ENCODE measurements at regions not wholly inside any gene's neighbourhood (a gene's known extent, or its start where the extent isn't known, plus 50 kb on each side); places are given as distances from the start of the nearest gene placed in this dataset.
"Not testable (repeated sequence)": the region's sequence is repeated elsewhere in the genome, so short reads cannot be mapped to it uniquely, and the experiment has no call there.

DNA sequence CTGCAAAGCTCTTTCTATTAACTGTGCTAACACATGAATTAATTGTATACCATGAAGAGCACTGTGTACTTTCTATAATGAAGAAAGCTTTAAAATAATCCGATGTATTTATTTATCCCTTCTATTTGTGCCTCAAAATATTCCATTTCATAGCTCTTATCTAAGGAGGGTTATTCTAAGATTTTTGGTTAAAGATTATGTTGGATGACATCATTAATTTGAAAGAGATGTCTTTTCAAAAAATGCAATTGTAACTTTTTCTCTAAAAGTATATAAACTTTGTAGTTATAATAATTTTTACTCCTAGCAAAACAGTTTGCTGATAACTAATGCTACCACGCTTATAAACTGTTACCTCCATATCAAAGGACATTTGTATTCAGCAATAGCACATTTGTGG, 192.4 kb upstream of the HSF2 start:
- no peak for DNase-seq

DNA sequence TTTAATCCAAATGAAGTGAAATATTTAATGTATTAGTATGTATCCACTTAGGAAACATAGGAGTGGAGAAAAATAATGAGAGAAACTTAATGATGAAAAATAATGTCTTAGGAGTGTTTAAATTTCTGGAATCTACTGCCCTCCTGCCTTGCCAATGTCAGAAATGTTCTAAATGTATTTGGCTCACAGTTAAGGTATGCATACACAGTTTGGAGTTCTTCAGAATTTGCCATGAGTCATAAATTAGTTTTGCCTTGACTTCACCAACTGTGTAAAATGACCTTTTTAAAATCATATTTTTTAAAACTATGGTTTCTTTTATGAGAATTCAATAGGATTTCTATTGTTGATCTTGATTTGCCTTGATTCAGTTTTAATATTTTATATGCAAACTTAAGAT, 191.7 kb upstream of the HSF2 start:
- DNase-seq: peak; percentile 63

DNA sequence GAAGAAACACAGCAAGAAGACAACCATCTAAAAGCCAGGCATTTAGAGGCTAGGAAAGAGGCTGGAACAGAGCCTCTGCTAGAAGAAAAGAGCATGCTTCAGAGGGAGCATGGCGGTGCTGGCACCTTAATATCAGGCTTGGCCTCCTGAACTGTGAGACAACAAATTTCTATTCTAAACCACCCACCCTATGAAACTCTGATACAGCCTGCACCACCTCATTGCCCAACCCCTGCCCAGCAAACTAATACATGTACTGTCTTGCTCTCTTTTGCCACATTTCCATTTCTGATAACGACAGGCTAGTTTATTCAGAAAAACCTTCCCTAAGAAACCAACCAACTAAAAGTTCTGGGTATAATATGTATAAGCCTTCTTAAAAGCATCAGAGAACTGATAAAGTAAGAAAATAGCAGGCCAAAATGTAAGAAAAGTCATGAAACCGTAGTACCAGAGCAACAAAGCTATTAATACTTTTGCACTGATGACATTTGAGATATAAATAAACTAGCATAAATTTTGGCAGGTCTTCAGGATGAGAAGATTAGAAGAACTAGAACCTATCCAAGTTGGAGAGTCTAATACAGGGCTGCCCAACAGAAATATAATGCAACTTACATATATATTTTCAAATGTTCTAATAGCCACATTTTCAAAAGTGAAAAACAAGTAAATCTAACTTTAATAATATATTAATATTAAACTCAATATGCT, 184.7 kb upstream of the HSF2 start:
- no peak for DNase-seq

DNA sequence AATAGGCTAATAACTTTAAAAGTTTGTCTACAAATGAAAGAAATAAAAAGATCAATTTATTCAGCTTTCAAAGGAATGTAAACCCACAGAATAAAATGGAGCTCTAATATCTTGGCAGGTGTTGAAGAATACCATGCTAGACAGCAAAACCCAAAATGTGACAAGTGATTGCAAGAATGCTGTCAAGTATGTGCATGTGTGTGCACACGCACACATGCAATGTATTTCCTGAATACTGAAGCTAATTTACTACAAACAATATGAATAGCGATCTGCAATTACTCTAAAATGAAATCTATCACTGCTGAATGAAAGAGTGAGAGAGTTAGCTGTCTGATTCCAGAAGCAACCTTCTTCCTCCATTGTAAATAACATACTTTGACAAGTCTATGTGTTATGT, 179.2 kb upstream of the HSF2 start:
- DNase-seq: no peak

DNA sequence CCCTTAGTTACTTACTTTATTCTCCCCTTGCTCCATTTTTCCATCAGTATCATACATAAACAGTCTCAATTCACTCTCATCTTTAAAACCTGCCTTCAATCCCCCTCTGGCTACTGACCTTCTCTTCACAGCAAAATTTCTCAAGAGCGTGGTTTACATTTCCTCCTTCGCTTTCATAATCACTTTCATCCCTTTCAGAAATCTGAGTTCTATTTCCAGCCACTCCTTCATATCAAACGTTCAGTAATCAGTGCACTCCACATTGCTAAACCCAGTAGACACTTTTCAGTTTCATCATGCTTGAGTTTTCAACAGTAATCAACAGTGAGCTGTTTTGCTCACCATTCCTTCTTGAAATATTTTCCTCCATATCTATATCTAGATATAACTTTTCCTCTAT, 176.7 kb upstream of the HSF2 start:
- DNase-seq: no peak

DNA sequence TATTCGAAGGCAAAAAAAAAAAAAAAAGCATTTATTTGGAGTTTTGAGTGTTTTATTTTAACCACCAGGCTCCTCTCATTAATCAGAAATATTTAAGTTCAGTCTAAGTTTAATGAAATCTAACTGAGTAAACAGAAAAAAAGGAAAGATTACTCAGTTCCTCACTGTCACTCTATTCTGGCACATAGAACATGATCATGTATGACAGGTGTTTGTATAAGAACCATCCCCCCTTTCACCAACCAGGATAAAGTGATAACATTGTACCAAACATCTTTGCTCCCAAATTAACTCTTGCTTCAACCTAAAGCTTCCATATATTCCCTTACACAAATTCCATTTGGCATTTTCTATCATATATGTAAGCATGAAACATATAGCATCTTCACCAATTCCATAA, 176.2 kb upstream of the HSF2 start:
- no peak for DNase-seq

DNA sequence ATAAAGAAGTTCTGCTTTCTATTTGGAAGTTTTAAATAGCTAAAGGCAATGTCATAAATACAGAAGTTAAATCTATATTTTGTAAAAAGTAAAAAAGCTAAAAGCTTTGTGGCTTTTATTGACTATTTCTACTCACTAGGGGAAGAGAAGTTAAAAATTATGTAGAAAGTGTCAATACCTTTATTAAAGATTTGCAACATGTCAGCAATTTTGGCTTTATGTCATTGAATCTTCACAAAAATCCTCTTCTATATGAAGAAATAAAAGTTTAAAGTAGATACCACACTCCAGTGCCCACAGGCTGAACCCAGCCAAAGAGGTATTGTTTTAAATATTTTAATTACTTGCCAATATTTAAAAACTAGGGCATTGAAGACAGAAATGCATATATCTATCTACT, 160.6 kb upstream of the HSF2 start:
- DNase-seq: no peak

DNA sequence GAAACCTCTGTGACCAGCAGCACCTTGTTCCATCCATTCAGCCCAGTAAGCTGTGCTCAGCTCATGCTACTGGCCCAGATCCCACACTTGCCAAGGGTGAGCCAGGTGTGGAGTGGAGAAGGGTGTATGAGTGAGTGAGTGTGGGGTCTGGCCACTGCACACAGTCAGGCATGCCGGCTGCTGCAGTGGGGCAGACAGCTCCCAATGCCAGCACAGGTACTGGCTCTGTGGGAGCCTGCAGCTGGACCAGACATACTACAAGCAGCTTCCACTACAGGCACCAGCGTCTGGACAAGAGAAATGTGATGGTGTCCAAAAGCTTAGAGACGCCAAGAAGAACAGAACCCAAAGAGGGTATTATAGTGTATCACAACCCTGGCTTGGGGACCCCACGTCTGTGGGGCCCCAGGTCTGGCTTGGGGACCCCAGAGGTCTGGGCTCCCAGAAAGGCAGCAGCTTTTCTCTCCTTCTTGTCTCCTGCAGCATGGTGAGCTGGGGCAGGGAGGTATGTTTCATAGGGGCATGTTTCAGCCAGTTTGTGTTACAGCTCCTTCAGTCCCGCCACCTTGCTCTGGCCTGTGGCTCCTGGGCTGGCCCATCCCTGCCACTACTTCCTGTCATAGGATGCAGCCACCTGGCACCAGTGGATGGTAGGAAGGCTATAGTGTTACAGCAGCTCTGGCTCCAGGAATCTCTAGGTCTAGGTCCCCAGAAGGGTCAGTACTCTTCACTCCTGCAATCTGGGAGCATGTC, 152.4 kb upstream of the HSF2 start:
- DNase-seq: no peak

DNA sequence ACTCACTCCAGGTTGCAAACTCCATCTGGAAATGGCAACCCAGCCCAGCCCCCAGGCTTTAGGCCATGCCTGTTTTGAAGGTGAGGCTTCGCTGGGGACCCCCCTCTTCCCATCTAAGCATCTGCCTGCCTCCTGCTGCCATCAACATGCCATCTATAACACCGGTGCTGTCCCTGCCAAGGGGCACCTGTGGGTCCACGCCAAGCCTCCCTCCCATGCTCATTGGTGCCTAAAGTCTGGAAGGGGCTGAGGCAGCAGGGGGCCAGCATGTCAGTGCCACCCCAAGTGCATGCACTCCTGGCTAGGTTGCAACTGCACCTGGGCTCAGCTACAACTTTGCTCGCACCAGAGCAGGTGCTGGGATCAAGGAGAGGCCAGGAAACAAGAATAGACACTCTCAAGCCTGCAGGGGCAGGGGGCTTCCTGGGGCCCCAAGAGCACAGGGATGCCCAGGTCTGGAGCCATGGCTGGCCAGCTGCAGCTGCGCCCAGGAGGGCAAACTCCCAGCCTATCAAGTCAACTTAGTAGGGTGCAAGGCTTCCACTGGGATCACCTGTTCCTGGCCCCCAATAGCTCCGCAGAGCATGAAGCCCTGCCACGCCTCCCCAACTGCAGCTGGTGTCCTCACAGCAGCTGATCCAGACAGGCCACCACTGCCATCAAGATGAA, 151.3 kb upstream of the HSF2 start:
- no peak for DNase-seq

DNA sequence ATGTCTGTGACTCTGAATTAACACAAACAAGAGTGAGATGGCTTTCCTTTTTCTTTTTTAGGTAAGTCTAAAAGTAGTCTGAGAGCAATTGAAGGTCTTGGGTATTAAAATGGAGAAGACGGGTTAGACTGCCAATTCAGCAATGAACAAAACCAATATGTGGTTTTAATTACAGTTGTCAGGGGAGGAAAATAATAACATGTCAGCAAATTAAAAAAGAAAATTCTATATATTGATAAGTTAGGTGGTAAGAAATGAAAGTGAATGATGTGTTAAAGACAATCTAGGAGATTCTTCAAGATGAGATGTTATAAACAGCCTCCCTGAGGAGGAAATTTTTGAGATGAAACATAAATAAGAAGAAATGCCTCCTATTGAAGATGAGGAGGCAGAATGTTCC, 150.6 kb upstream of the HSF2 start:
- no peak for DNase-seq

DNA sequence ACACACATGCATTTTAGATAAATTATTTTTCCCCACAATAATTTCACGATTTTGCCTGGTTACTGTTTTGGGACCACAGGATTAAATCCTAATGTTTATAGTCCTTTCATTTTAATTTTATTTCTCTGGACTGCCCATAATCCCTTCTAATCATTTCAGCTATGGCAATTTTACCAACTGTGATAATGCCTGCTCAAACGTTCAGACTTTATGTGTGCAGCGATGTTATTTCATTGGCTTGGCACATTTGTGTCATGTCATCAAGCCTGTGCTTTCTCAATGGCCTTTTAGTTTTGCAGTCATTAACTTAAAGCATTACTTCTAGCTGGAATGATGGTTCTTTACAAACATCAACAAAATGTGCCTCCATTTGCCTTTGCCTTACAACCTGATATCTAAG, 140.6 kb upstream of the HSF2 start:
- DNase-seq: no peak

DNA sequence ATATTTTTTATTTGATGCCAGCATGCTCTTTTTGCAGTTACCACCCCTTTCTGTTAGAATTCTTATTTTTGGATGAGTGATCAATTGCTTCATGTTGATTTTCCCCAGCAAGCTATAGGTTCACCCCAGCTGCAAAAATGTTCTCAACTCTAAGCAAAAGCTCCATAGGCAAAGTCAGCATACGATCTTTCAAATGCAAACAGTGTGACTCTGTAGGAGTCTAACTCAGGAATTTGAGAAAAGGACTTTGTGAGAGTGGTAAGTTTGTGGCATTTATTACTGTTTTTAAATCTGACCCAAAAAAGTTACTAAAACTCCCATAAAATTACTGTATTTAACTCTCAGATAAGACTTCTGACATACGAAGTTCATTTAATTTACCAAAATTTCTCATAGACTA, 134.9 kb upstream of the HSF2 start:
- no peak for DNase-seq

DNA sequence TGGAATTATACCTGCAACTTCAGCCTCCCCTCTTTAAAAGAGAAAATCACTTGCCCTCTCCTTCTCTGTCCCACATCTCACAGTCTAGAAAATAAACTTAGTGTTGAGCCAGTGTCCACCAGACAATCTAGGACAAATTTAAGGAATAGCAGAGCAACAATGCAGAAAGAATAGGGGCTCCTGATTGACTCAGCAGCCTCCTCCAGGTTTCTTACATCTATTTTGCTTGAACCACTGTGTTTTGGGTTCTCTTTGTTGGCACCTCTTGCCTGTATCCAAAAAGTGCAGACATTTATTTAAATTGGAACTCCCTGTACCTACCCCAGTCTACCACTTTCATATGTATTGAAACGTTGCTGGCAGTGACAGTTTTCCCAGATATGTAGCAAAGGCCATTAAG, 133.7 kb upstream of the HSF2 start:
- DNase-seq: no peak

DNA sequence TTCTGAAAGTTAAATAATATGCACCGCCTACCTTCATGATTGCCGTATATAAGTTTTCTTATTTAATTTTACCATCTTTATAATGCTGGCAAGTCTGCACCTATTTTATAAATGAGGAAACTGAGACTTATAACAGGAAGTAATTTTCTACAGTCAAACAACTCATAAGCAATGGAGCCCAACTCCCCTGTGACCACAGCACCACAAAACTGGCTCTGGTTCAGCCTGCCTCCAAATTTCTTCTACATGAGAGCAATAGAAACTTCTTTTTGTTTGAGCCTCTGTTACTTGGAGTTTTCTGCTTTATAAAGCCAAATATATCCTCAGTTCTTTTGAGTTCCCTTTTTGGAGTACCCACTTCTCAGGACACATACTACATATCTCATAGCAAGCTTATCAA, 131.1 kb upstream of the HSF2 start:
- DNase-seq: no peak

DNA sequence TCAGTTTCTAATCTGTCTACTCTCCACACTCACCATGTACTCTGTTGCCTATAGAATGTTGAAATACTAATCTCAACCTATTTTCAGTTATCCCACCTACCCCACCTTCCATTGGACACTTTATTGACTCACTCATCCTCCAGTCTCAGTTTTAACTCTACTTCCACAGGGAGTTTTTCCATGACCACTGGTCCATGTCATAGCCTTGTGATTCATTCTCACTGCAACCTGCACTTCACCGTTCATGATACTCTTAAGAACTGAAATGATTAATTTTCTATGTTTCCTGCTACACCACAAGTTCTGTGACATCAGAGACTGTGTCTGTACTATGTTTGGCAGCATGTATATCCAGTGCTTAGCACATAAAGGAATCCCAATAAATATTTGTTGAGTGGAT, 122.8 kb upstream of the HSF2 start:
- DNase-seq: no peak

DNA sequence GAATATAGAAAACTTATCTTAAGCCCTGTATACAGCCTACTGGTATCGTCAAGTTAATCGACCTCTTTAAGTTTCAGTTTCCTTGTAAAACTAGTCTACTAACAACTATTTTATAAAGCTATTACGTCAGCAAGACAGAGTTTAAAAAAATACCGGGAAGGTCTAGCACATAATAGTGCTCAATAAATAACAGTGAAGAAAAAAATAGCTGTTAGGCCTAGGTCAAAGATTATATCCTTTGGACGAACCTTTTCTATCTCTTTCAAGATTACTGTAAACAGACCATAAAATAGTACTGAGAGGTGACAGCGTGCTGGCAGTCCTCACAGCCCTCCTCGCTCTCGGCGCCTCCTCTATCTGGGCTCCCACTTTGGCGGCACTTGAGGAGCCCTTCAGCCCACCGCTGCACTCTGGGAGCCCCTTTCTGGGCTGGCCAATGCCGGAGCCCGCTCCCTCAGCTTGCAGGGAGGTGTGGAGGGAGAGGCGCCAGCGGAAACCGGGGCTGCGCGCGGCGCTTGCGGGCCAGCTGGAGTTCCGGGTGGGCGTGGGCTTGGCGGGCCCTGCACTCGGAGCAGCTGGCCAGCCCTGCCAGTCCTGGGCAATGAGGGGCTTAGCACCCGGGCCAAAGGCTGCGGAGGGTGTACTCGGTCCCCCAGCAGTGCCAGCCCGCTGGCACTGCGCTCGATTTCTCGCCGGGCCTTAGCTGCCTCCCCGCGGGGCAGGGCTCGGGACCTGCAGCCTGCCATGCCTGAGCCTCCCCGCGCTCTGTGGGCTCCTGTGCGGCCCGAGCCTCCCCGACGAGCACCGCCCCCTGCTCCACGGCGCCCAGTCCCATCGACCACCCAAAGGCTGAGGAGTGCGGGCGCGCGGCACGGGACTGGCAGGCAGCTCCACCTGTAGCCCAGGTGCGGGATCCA, 119.1 kb upstream of the HSF2 start:
- DNase-seq: not testable (repeated sequence)

DNA sequence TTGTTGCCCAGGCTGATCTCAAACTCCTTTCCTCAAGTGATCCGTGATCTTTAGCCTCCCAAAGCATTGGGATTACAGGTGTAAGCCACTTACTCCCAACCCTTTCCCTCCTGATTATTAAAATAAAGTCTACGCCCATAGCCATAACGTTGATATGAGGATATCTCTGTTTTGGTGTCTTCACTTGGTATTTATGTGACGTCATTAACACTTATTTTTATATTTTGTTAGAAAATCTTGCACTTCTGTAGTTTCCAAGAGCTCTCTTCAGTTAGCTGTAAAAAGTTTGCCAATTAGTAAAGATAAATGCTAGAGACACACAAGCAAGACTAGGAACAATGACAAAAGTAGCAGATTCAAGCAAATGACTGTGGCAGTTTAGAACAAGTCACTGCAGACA, 115.6 kb upstream of the HSF2 start:
- no peak for DNase-seq

DNA sequence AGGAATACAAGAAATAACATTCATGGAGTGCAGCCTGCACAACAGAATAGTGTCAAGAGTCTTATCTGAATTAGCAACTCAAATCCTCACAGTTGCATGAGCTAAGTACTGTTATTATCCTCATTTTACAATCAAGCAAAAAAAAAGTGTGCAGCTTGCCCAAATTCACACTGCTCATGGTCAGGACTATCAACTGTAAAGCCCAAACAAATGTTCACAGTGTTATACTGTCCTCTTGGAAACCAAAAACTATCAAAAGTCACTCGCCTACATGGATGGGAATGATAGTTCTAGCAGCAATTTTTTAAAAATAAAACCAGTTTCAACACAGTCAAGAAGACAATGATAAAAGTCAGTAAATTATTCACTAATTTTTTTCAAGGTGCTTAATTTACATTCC, 114.6 kb upstream of the HSF2 start:
- no peak for DNase-seq

DNA sequence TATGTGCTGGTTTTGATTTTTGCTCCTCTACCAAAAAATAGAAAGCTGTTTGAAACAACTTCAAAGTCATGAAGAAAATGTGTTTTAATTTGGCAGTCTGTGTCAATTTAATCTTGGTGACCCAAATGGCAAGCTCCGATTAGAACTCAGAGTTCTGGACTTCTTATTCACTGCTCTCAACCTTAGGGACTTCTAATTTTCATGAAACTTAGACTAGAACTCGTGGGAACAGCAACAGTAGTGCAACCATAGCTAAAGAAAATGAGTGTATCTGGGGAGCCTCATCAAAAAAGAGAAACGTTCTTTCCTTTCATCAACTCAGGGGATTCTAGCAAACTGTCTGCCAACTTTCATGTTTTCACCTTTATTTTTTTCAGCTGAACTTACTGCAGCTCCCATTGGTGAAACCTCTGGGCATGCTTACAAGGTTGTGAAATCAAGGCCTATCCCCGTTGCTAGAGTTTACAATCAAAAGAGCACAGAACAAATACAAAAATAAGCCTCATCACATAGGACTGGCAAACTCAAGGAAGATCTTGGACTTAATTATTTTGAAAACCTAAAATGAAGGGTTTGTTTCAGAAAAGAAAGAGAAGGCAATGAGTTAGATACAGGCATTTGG, 114.0 kb upstream of the HSF2 start:
- no peak for DNase-seq

DNA sequence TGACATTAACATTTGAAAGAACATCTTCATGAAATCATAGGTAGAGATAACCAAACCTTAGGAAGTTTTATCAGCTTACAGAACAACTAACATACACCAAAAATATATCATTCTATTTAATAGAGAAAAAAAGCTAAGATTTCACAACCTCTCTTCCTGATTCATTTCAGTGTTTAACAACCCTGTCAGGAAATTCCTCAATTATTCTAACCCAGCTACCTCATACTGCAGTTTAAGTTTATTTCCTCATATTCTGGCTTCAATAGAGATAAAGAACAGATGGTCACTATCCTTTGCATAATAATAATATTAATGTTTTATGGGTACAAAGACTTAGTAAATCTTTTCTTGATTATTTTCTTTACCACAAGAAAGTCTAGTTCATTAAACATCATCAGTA, 112.9 kb upstream of the HSF2 start:
- no peak for DNase-seq

DNA sequence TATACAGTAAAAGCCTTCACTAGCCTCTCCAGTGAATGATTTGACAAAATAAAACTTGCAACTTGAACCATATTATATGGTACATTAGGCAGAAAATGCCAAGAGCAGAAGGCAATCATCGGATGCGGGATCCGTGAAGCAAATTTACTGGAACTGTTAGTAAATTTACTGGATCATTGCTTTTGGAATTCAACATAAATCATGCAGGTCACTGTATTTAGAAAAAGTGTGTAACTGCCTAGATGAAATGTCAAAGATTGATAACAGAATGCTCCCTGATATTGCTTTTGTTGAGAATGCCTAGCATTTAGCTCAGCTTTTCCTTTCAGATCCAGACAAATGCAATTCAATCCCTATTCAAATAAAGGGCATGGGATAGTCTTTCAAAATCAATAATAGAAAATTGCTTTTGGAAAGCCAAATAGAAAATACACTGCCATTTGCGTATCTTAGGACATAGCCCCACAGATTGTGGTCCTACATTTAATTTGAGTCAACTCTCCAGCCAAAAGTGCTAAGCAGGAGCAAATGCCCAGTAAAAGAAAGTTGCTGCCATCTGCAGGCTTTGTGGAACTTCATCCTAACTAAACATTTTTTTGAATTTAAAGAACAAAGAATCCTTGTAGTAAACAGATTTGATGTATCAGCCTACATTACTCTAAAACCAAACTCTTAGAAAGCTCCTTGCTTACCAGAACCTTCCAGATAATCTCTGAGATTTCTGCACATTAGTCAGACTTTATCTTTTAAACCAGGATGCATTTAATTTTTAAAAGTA, 109.5 kb upstream of the HSF2 start:
- peak; percentile 13 for DNase-seq

DNA sequence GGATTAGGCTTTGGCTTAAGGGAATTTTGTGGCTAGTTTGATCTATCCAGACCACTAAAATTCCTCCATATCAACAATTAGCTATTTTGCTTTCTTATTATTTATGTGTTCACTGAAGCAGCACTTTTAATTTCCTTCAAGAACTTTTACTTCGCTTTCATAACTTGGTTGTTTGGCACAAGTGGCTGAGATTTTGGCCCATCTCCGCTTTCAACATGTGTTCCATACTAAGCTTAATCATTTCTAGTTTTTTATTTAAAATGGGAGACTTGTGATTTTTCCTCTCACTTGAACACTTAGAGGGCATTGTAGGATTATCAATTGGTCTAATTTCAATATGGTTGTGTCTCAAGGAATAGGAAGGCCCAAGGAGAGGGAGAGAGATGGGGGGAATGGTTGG, 102.4 kb upstream of the HSF2 start:
- DNase-seq: no peak

Measured in fibroblast of skin of back (primary cell).